ENCODE measurements at regions not wholly inside any gene's neighbourhood (a gene's known extent, or its start where the extent isn't known, plus 50 kb on each side); places are given as distances from the start of the nearest gene placed in this dataset.
A peak's percentile ranks its signal among the peaks of the same experiment; 100 is the strongest.

GRCh38 chr6:154675602-154676088, 57.6 kb upstream of the SCAF8 start:
- no peak overlapping the region for H3K4me3 ChIP-seq (ENCODE audit: low read depth, low read length)
- DNase-seq (ENCODE audit: low read depth), result peak; percentile 82

DNA sequence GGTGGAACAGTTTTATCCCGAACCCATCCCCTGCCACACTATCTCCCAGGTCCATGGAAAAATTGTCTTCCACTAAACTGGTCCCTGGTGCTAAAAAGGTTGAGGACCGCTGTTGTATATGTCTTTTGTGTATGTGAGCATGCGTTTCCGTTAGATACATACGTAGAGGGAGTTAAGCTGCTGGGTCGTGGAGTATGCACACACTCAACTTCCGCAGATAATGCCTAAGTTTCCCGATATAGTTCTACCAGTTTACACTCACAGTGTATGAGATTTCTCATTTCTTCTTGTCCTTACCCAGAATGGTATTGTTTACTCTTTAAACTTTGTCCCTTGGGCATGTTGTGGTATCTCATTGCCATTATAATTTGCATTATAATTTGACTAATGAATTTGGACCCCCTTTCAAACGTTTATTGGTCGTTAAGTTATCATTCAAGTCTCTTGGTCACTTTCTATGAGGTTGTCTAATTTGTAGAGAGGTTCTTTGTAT, 50.5 kb upstream of the SCAF8 start:
- no peak for DNase-seq (ENCODE audit: low read depth)

More for the DNA sequence above, 50.5 kb upstream of the SCAF8 start:
- H3K4me3 ChIP-seq (ENCODE audit: low read depth, low read length), result no peak overlapping the region

Data from skeletal muscle cell (primary cell).